ENCODE measurements at regions not wholly inside any gene's neighbourhood (a gene's known extent, or its start where the extent isn't known, plus 50 kb on each side); places are given as distances from the start of the nearest gene placed in this dataset.

- DNase-seq (ENCODE audit: low read depth, low spot score): no peak
- TF ChIP-seq CTCF (IDR thresholded peaks at IDR 0.05; ENCODE audit: insufficient read depth, low read length, missing control alignments): no peak
- ChIA-PET CTCF (no interaction called here), POLR2A (no interaction called here)
- no peak overlapping the region for H3K4me3 ChIP-seq (ENCODE audit: low read depth, low read length)
Measured at GRCh38 chr14:98633380-98633779, 638.6 kb downstream of the BCL11B start.

GRCh38 chr14:98634043-98634820, 637.8 kb downstream of the BCL11B start:
- DNase-seq (ENCODE audit: low read depth, low spot score): no peak
- CTCF ChIA-PET: no interaction called here
- no peak for TF ChIP-seq CTCF (IDR thresholded peaks at IDR 0.05; ENCODE audit: insufficient read depth, low read length, missing control alignments)
- H3K4me3 ChIP-seq (ENCODE audit: low read depth, low read length): no peak overlapping the region
- POLR2A ChIA-PET: no interaction called here

DNA sequence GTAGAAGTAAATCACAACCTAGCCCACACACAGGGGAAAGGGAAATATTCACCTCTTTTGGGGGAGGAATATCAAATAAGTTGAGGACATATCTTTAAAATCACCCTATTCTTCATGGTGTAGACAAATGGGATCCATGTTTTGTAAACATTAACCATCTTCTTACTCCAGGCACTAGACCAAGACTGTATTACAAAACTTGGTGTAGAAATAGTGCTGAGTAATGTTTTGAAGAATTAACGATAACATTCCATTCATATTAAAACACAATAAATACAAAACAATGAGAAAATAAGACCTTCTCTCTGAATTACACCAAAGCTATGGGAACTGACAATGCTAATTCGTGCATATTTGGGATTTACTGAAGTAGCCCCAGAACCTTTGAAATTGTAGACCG, 633.6 kb downstream of the BCL11B start:
- no peak for TF ChIP-seq CTCF (IDR thresholded peaks at IDR 0.05; ENCODE audit: insufficient read depth, low read length, missing control alignments)
- ChIA-PET CTCF (no interaction called here), POLR2A (no interaction called here)
- no peak overlapping the region for H3K4me3 ChIP-seq (ENCODE audit: low read depth, low read length)
- DNase-seq (ENCODE audit: low read depth, low spot score): no peak

GRCh38 chr14:98647754-98648153, 624.2 kb downstream of the BCL11B start:
- no peak for DNase-seq (ENCODE audit: low read depth, low spot score)
- POLR2A ChIA-PET: no interaction called here
- H3K4me3 ChIP-seq (ENCODE audit: low read depth, low read length): no peak overlapping the region
- TF ChIP-seq CTCF (IDR thresholded peaks at IDR 0.05; ENCODE audit: insufficient read depth, low read length, missing control alignments): no peak
- CTCF ChIA-PET: no interaction called here

DNA sequence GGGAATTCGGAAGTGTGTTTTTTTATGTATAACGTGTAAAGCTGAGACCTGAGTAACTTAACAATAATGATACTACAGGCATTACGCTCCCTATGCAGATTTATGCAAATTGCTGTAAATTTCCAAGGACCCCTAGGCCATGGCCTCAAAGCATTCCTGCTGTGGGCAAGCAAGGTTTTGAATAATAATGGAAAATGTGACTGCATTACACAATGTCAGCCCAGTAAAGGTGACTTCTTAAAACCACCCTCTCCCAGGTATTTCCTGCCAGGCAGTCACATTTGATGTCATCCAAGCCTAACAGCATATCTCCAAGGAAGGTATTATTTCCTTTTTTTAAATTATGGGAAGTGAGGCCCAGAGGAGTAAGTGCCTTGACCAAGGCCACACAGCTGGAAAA, 621.0 kb downstream of the BCL11B start:
- TF ChIP-seq CTCF (IDR thresholded peaks at IDR 0.05; ENCODE audit: insufficient read depth, low read length, missing control alignments): no peak
- POLR2A ChIA-PET: no interaction called here
- H3K4me3 ChIP-seq (ENCODE audit: low read depth, low read length): no peak overlapping the region
- DNase-seq (ENCODE audit: low read depth, low spot score): no peak
- CTCF ChIA-PET: no interaction called here

DNA sequence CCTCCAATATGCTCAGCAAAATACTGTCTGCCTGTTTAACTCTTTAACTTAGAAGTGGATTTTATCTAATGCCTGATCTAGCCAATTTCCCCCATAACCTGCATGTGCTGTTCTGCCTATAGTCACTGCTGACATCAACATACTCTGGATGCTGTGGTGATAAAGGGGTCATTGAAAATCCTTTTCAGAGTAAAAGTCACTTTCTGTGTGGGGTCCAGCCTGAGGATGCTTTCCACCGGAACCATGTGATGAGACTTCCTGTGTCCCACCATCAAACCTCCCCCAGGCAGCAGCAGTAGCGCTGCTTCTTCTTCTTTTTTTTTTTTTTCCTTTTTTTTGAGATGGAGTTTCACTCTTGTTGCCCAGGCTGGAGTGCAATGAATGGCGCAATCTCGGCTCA, 607.0 kb downstream of the BCL11B start:
- POLR2A ChIA-PET: no interaction called here
- TF ChIP-seq CTCF (IDR thresholded peaks at IDR 0.05; ENCODE audit: insufficient read depth, low read length, missing control alignments): no peak
- H3K4me3 ChIP-seq (ENCODE audit: low read depth, low read length): no peak overlapping the region

More for the DNA sequence above, 607.0 kb downstream of the BCL11B start:
- CTCF ChIA-PET: no interaction called here
- no peak for DNase-seq (ENCODE audit: low read depth, low spot score)

All from AG04449 (cell line).